HG02870 (cell line): ENCODE measurements at regions not wholly inside any gene's neighbourhood (a gene's known extent, or its start where the extent isn't known, plus 50 kb on each side); places are given as distances from the start of the nearest gene placed in this dataset.

ENCODE experiments used
- ATAC-seq: cut with Tn5 transposase; IDR thresholded peaks from one replicate; pipeline ENCODE4 v1.9.1; 2021; ENCODE audit warnings: mild to moderate bottlenecking, moderate library complexity; ENCODE audit not compliant: unreplicated experiment

- no peak for ATAC-seq
Measured at GRCh38 chr6:23096876-23097275, 527.5 kb downstream of the HDGFL1 start.

GRCh38 chr6:23097566-23097965, 528.2 kb downstream of the HDGFL1 start:
- no peak for ATAC-seq

- no peak for ATAC-seq
Measured at GRCh38 chr6:23106951-23107350, 537.6 kb downstream of the HDGFL1 start.

GRCh38 chr6:23111984-23112383, 542.6 kb downstream of the HDGFL1 start:
- ATAC-seq, result no peak

GRCh38 chr6:23114812-23115504, 545.6 kb downstream of the HDGFL1 start:
- no peak for ATAC-seq

- ATAC-seq, result no peak
Measured at GRCh38 chr6:23137611-23138010, 568.2 kb downstream of the HDGFL1 start.

GRCh38 chr6:23140871-23141270, 571.5 kb downstream of the HDGFL1 start:
- ATAC-seq, result no peak

GRCh38 chr6:23145781-23146180, 576.4 kb downstream of the HDGFL1 start:
- no peak for ATAC-seq

GRCh38 chr6:23154159-23154558, 584.8 kb downstream of the HDGFL1 start:
- no peak for ATAC-seq

- ATAC-seq, result no peak
Measured at GRCh38 chr6:23170049-23170448, 600.7 kb downstream of the HDGFL1 start.

- ATAC-seq, result no peak
Measured at GRCh38 chr6:23173234-23173633, 603.9 kb downstream of the HDGFL1 start.

GRCh38 chr6:23174781-23175361, 605.5 kb downstream of the HDGFL1 start:
- no peak for ATAC-seq

- no peak for ATAC-seq
Measured at GRCh38 chr6:23175391-23175790, 606.0 kb downstream of the HDGFL1 start.

- ATAC-seq, result no peak
Measured at GRCh38 chr6:23176471-23176870, 607.1 kb downstream of the HDGFL1 start.

- no peak for ATAC-seq
Measured at GRCh38 chr6:23176883-23177282, 607.5 kb downstream of the HDGFL1 start.

GRCh38 chr6:23177806-23178205, 608.4 kb downstream of the HDGFL1 start:
- no peak for ATAC-seq

- ATAC-seq, result no peak
Measured at GRCh38 chr6:23179994-23180393, 610.6 kb downstream of the HDGFL1 start.

- no peak for ATAC-seq
Measured at GRCh38 chr6:23180504-23181293, 611.3 kb downstream of the HDGFL1 start.

GRCh38 chr6:23181356-23182110, 612.2 kb downstream of the HDGFL1 start:
- no peak for ATAC-seq

- ATAC-seq, result no peak
Measured at GRCh38 chr6:23183846-23184245, 614.5 kb downstream of the HDGFL1 start.

GRCh38 chr6:23184351-23184750, 615.0 kb downstream of the HDGFL1 start:
- ATAC-seq, result no peak
